ENCODE measurements at regions not wholly inside any gene's neighbourhood (a gene's known extent, or its start where the extent isn't known, plus 50 kb on each side); places are given as distances from the start of the nearest gene placed in this dataset.
A peak's percentile ranks its signal among the peaks of the same experiment; 100 is the strongest.

DNA sequence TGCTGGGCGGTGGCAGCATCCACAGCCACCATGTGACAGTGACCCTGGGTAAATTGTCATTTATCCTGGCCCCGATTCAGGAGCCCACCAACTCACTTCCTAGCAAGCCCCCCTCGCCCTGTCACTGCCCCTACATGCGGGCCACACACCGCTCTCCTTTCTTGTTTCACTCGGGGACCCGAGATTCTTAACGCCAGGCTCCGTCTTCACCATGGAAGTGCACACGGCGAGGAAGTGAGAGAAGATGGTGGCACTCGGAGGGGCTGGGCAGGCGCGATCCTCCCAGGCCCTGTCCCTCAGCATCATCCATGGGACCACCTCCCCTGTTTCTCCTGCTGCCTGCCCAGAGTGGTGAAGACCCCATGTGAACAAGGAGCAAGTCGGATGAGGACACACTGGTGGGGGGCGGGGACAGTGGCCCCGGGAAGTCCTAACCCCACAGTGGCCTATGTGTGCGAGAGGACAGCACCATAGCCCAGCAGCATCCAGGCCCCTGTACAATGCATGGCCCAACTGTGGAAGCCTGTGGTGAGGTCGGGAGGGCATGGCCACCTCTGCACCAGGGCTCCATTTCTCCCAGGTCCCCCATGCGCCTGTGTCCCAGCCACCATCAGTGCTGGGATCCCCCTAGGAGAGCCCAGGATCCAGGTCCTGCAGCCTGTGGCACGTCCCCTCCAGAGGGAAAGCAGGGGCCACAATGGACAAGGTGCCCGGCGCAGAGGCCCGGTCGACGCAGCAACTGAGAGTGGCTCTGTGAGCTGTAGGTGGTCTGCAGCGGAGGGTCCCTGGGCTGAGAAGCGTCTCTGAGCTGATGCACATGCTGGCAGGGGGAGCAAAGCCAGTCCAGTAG is 262.8 kb downstream of the BRD1 start:
- no peak for TF ChIP-seq POLR2A (IDR thresholded peaks at IDR 0.05)
- no peak for TF ChIP-seq EP300 (IDR thresholded peaks at IDR 0.05)
- TF ChIP-seq, protein P1, sequence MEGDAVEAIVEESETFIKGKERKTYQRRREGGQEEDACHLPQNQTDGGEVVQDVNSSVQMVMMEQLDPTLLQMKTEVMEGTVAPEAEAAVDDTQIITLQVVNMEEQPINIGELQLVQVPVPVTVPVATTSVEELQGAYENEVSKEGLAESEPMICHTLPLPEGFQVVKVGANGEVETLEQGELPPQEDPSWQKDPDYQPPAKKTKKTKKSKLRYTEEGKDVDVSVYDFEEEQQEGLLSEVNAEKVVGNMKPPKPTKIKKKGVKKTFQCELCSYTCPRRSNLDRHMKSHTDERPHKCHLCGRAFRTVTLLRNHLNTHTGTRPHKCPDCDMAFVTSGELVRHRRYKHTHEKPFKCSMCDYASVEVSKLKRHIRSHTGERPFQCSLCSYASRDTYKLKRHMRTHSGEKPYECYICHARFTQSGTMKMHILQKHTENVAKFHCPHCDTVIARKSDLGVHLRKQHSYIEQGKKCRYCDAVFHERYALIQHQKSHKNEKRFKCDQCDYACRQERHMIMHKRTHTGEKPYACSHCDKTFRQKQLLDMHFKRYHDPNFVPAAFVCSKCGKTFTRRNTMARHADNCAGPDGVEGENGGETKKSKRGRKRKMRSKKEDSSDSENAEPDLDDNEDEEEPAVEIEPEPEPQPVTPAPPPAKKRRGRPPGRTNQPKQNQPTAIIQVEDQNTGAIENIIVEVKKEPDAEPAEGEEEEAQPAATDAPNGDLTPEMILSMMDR (IDR thresholded peaks at IDR 0.05): no peak
- TF ChIP-seq POLR2AphosphoS5 (IDR thresholded peaks at IDR 0.05): no peak
- WGBS, 5 donors: 89 to 92% (median 92%) methylated on average over 23 to 28 of the region's 28 CpGs
- Histone ChIP-seq H3K4me1 (no peaks in the 10 kb centered on the region), H3K27ac (no peak overlapping the region), H3K4me3 (no peak overlapping the region), H3K9me3 (no peaks in the 10 kb centered on the region), H3K36me3 (no peaks in the 10 kb centered on the region), H3K27me3 (no peaks in the 10 kb centered on the region)
- DNase-seq: no peak
- intact Hi-C loops (cut with DNase I; ENCODE audit: low total_unique reads): no loop called here

DNA sequence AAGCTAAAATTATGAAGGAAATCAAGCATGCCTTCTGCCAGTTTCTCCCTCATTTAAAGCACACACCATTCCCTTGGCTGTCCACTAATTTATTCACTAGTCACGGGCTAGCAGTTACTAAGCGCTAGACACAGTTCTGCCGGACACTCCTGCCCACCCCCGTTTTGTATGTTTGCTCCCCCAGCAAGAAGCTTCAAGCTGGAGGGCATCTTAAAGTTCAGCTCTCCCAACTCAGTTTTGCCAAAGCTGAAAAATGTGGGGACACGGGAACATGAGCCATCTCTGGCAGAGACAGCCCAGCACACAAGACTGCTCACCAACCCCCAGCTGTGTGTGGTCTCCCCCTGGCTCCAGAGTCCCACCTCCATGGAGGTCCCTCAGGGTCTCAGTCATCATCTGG is 263.6 kb downstream of the BRD1 start:
- no peak overlapping the region for H3K4me3 ChIP-seq
- no peak for DNase-seq
- no peaks in the 10 kb centered on the region for H3K27me3 ChIP-seq
- no peaks in the 10 kb centered on the region for H3K9me3 ChIP-seq
- no peaks in the 10 kb centered on the region for H3K36me3 ChIP-seq
- H3K4me1 ChIP-seq: no peaks in the 10 kb centered on the region
- 88 to 92% (median 90%) methylated on average over 5 of the region's 5 CpGs for WGBS, 5 donors
- no peak for TF ChIP-seq POLR2A (IDR thresholded peaks at IDR 0.05)
- no peak for TF ChIP-seq POLR2AphosphoS5 (IDR thresholded peaks at IDR 0.05)
- TF ChIP-seq EP300 (IDR thresholded peaks at IDR 0.05): no peak
- no peak overlapping the region for H3K27ac ChIP-seq
- intact Hi-C loops (cut with DNase I; ENCODE audit: low total_unique reads): no loop called here

DNA sequence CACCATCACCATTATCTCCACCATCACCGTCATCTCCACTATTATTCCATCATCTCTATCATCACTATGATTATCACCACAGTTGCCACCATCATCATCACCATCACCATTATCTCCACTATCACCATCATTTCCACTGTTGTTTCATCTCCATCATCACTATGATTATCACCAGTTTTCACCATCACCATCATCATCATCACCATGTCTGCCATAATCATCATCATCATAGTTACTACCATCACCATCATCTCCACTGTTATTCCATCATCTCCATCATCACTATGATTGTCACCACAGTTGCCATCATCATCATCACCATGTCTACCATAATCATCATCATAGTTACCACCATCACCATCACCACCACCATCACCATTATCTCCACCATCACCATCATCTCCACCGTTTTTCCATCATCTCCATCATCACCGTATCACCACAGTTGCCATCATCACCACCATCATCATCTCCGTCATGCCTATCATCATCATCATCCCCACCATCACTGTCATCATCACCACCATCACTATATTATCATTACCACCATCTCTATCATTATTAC is 264.9 kb downstream of the BRD1 start:
- no peak for TF ChIP-seq EP300 (IDR thresholded peaks at IDR 0.05)
- TF ChIP-seq POLR2AphosphoS5 (IDR thresholded peaks at IDR 0.05): no peak
- no peak for TF ChIP-seq POLR2A (IDR thresholded peaks at IDR 0.05)
- no peak for DNase-seq
- intact Hi-C loops (cut with DNase I; ENCODE audit: low total_unique reads): no loop called here

DNA sequence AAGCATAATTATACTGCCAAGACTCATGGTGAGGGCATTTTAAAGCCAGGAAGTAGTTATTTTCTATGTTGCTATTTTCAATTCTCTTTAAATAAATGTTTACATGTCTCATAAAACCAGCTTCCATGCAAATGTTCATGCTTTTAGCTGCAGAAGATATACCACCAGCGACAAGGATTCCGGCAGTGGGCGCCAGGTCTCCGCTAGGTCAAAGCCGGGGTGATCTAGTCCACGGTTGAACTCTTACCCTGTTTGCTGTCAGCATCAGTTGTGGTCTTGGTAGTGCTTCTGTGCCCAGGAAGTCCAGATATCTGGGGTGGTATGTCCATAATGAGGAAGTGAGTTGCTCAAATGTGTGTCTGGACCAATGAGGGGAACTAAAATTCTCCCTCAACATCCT is 265.7 kb downstream of the BRD1 start:
- WGBS, 5 donors: 78 to 84% (median 82%) methylated on average over 6 of the region's 6 CpGs
- intact Hi-C loops (cut with DNase I; ENCODE audit: low total_unique reads): no loop called here
- Histone ChIP-seq H3K4me1 (no peaks in the 10 kb centered on the region), H3K36me3 (no peaks in the 10 kb centered on the region), H3K4me3 (no peak overlapping the region), H3K27me3 (no peaks in the 10 kb centered on the region), H3K27ac (no peak overlapping the region), H3K9me3 (peaks cover 0 to 4% (median 0%) of the 10 kb centered on the region in 4 donors)
- DNase-seq: peak in 1 of 2 donors; percentile 16
- TF ChIP-seq POLR2A (IDR thresholded peaks at IDR 0.05): no peak
- TF ChIP-seq, protein P1 (IDR thresholded peaks at IDR 0.05): no peak
- no peak for TF ChIP-seq EP300 (IDR thresholded peaks at IDR 0.05)
- no peak for TF ChIP-seq POLR2AphosphoS5 (IDR thresholded peaks at IDR 0.05)

More for the DNA sequence above, 264.9 kb downstream of the BRD1 start:
- H3K9me3 ChIP-seq: peaks cover 0 to 4% (median 0%) of the 10 kb centered on the region in 4 donors
- WGBS, 5 donors: 82 to 90% (median 89%) methylated on average over 4 of the region's 4 CpGs
- no peak overlapping the region for H3K4me3 ChIP-seq
- no peaks in the 10 kb centered on the region for H3K4me1 ChIP-seq
- H3K27ac ChIP-seq: no peak overlapping the region
- H3K36me3 ChIP-seq: no peaks in the 10 kb centered on the region
- H3K27me3 ChIP-seq: no peaks in the 10 kb centered on the region

DNA sequence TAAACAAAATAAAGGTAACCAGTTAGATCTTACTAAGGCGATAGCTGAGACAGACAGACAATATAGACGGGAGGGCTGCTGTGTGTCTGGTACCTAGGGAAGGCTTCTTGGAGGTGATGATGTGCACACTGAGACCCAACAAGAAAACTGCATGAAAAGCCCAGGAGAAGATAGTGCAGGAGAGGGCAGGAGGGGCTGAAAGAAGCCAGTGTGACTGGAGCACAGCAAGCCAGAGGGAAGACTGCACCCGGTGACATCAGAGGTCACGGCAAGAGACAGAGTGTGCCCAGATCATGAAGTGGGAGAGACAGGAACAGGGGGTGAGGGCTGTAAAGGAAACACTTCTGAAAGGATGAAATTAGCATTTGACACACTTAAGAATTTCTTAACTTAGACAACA is 266.3 kb downstream of the BRD1 start:
- Histone ChIP-seq H3K27ac (no peak overlapping the region), H3K9me3 (peaks cover 0 to 4% (median 0%) of the 10 kb centered on the region in 4 donors), H3K4me3 (no peak overlapping the region), H3K27me3 (no peaks in the 10 kb centered on the region), H3K4me1 (no peaks in the 10 kb centered on the region), H3K36me3 (no peaks in the 10 kb centered on the region)
- TF ChIP-seq POLR2AphosphoS5 (IDR thresholded peaks at IDR 0.05): no peak
- TF ChIP-seq EP300 (IDR thresholded peaks at IDR 0.05): no peak
- TF ChIP-seq, protein P1 (IDR thresholded peaks at IDR 0.05): no peak
- TF ChIP-seq POLR2A (IDR thresholded peaks at IDR 0.05): no peak
- WGBS, 5 donors: 78 to 93% (median 87%) methylated on average over 4 of the region's 4 CpGs
- peak in 1 of 2 donors; percentile 3 for DNase-seq
- intact Hi-C loops (cut with DNase I; ENCODE audit: low total_unique reads): no loop called here
